GOT3 (cell line): ENCODE measurements at regions not wholly inside any gene's neighbourhood (a gene's known extent, or its start where the extent isn't known, plus 50 kb on each side); places are given as distances from the start of the nearest gene placed in this dataset.
"Not testable (repeated sequence)": the region's sequence is repeated elsewhere in the genome, so short reads cannot be mapped to it uniquely, and the experiment has no call there.

Experiments
- DNase-seq: peaks from one replicate; lab custom pipeline; 2025; ENCODE audit warnings: mixed read lengths; lab: John Stamatoyannopoulos, UW

DNA sequence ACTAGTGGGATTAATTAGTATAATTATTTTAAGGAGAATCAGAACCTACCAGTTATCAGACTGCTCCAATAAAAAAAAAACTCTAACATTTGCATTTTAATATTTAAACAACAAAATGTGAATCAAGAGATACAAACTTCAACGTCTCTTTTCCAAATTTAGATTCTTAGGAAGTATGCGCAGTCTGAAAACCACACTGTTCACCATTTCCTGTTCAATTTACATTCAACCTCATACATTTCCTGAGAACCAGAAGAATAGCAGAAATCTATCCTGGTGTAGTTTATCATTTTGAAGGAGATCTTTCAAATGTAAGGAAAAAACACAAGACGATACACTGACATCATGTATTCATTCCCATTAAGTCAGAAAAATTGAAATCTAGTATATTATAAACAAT is 869.2 kb downstream of the EFNA5 start:
- DNase-seq = no peak

DNA sequence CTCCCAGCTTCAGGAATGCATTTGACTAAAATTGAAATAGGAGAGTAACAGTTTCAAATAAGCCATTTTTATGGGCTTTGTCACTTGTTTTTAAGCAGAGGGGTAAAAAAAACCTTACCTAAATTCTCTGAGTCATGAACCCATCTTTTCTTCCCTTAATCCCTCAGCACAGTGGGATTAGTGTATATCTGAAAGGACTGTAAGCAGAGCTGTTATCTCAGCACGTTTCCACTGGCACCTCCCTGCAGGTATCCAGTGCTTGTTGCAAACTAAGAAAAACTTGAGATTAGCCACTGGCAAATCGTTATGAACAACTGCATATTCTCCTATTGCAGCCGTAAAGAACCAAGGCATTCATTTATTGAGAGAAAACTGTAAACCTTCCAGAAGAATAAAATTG is 872.7 kb downstream of the EFNA5 start:
- DNase-seq = no peak

DNA sequence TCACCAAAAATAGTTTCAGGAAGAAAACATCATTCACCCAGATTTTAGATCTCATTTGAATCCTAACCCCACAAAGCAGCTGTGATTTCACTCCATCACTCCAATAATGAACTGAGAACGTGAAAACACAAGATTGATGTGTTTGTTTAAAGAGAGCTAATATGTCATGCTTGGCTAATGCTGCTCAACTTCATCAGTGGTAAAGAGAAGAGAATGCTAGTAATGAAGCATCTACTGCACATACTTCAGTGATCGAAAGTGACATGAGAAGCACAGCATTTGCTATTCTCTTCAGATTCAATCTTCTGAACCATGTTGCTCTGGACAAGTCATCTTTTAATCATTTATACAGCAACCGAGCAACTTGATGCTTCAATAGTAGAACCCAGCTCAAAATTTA is 874.7 kb downstream of the EFNA5 start:
- no peak for DNase-seq

GRCh38 chr5:106784846-106785245 is 885.9 kb downstream of the EFNA5 start:
- no peak for DNase-seq

GRCh38 chr5:106780355-106780754 is 890.4 kb downstream of the EFNA5 start:
- no peak for DNase-seq

DNA sequence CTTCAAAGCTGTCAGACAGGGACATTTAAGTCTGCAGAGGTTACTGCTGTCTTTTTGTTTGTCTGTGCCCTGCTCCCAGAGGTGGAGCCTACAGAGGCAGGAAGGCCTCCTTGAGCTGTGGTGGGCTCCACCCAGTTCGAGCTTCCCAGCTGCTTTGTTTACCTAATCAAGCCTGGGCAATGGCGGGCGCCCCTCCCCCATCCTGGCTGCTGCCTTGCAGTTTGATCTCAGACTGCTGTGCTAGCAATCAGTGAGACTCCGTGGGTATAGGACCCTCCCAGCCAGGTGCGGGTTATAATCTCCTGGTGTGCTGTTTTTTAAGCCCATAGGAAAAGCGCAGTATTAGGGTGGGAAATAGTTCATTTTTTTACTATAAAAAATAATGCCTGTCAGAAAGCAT is 894.2 kb downstream of the EFNA5 start:
- not testable (repeated sequence) for DNase-seq

- no peak for DNase-seq
These were observed 902.3 kb downstream of the EFNA5 start for GRCh38 chr5:106768392-106768791.

DNA sequence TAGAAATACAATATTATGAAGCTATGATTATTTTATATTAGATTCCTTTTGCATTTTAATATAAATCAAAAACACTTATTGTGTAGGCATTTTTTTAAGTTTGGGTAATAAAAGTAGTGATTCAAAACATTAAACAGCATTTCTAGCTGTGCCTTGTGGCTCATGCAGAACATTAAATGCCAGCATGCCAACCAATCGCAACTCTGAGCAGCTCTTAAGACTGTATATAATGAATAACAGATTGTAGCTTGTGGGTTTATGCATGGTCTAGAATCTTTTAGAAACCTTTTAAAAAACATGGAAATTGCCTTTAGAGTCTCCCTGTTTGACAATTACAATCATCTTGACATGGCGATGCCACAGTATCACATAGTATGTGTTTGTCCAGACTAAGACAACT is 903.8 kb downstream of the EFNA5 start:
- no peak for DNase-seq

- DNase-seq = no peak
These were observed 911.2 kb downstream of the EFNA5 start for GRCh38 chr5:106759581-106759980.

DNA sequence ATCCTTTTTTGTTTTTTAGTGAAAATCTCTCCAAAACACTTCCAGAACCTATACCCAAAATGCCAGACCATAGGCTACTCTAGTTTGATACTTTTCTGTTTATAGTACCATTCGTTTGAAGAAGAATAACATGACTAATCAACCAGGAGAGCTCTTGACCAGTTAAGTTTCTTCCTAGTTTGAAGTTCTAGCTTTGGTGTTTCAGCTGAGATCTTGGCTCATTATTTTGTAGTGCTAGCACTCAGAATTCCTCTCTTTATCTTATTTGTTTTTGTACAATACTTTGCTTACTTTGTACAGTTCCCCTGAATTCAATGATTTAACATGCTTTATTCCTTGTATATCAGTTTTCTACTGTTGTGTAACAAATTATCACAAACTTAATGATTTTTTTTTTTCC is 911.6 kb downstream of the EFNA5 start:
- DNase-seq = no peak

- DNase-seq = no peak
These were observed 913.1 kb downstream of the EFNA5 start for GRCh38 chr5:106757672-106758071.

DNA sequence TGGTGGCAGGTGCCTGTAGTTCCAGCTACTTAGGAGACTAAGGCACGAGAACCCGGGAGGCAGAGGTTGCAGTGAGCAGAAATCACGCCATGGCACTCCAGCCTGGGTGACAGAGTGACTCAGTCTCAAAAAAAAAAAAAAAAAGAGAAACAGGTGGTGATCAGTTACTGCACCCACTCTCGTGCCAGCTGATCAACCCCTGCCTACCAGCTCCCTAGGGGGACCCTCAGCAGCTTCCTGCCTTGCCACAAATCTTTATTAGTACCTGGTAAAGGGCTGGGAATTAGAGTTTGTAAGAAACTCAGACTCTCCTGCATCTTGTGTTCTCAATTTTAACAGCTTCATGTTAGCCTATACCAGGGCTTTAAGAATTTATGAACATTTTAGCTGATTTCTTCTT is 914.9 kb downstream of the EFNA5 start:
- no peak for DNase-seq

DNA sequence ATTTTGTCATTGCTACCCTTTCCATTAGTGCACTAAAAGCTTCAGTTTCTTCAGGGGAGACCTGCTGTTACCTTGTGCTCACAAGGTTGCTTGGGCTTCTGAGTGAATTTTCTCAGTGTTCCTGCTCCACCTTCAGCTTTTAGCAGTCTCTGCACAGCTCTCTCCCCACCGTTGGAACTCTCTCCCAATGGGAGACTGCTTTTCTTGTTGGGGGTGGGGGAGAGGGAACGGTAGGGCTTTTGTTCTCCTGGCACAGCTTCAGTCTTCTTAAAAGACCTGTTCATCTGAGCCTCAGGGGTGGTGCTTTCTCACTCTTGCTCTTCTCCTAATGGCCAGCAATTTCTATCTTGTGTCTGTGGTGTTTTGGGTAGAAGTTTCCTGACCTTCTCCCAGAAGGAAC is 915.7 kb downstream of the EFNA5 start:
- no peak for DNase-seq

DNA sequence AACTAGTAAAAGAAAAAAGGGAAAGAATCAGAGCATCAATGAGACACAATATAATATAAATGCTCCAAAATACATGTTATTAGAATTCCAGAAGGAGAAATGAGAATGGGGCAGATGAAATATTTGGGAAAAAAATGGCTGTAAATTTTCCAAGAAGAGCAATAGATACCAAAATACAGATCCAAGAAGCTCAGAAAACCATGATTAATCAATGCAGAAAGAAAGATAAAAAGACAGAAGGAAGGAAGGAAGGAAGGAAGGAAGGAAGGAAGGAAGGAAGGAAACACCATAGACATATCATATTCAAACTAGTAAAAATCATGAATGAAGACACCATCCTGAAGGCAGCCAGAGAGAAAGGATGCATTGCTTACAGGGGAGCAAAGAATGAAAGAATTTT is 920.9 kb downstream of the EFNA5 start:
- no peak for DNase-seq

DNA sequence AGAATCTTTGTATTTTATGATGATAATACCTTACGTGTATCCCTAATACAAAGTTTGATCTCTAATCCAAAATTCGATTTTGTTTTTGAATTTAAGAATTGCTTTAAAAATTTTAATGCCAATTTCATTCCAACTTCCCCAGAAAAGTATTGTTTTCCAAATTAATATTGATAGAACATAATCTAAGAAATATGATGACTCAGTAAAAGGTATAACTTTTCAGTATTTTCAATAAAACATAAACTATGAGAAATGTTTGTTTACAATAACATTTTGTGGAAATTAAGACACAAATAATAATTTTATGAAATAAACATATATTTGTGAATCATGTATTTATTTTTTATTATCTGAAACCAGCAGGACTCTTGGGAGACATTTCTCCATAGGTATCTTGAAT is 931.6 kb downstream of the EFNA5 start:
- no peak for DNase-seq

DNA sequence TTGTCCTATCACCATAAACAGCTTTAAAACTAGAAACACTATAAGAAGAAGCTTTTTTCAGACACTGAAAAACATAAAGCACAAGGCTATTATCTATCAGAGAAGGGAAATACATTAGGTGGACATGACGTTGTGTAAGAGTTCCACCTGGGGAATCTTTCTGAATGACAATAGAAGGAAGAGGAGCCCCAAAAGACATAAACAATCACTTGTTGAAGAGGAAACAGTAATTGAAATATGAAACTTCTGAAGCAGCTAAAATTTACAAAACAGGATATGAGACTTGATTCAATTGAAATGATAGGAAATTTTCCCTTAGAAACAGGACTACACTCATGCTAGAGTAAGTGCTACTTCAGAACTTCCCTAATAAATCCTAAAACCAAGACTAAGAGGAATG is 933.6 kb downstream of the EFNA5 start:
- no peak for DNase-seq

GRCh38 chr5:106732624-106733023 is 938.1 kb downstream of the EFNA5 start:
- no peak for DNase-seq

GRCh38 chr5:106730912-106731311 is 939.8 kb downstream of the EFNA5 start:
- no peak for DNase-seq

- DNase-seq = no peak
These were observed 940.2 kb downstream of the EFNA5 start for GRCh38 chr5:106730506-106730905.

DNA sequence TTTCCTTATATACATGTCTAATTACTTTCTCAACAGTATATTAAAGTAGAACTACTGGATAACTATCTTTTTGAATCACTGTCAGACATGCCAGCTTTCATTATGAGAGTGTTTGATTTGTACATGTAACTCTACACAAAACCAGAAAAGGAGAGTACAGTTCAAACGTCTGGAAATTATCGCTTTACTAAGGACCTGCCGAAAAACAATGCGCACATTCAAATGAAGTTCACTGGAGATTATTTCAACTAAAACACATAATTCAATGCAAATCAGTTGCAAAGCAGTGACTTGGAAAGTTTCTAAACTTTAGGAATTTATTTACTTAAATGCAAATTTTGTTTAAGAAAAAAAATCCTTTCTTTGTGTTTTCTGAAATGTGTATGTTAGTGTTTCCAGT is 942.5 kb downstream of the EFNA5 start:
- no peak for DNase-seq

GRCh38 chr5:106727071-106727470 is 943.7 kb downstream of the EFNA5 start:
- no peak for DNase-seq

- no peak for DNase-seq
These were observed 950.4 kb downstream of the EFNA5 start for GRCh38 chr5:106720367-106720766.

- DNase-seq = no peak
These were observed 970.9 kb downstream of the EFNA5 start for GRCh38 chr5:106699796-106700195.

GRCh38 chr5:106699198-106699597 is 971.5 kb downstream of the EFNA5 start:
- no peak for DNase-seq

DNA sequence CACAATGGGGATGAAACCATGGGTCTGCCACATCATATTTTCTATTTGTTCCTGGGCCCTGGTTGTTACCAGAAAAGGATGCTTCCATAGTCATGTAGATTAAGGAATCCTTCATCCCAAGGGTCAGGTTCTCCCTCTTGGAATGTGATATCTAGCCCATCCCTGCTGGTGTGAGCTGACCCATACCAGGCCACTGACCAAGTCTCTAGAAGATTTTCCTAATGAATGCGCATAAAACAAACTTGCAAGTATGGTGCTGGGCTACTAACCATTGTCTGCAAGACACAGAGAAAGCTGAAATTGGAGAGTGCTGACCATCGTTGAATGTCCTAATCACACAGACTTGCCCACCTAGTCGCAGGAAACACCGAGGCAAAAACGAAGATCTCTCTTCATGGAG is 972.6 kb downstream of the EFNA5 start:
- no peak for DNase-seq
